Tibial nerve (tissue), 4 donors: ENCODE measurements at regions not wholly inside any gene's neighbourhood (a gene's known extent, or its start where the extent isn't known, plus 50 kb on each side); places are given as distances from the start of the nearest gene placed in this dataset.

ENCODE experiments used
- CTCF ChIP-seq, 5 experiments: fragments of 200-600 bp in 3 of 5; fragments of 450-650 bp in 2 of 5; sonication (generic) in 3 of 5; IDR thresholded peaks; one replicate each; pipeline ENCODE4 v1.5.1; 2016 to 2019; ENCODE audit warnings: antibody characterized with exemption in 5 of 5, mild to moderate bottlenecking in 3 of 5, moderate library complexity in 2 of 5
- EP300 ChIP-seq, 2 donors: sonication (generic); formaldehyde crosslinking; IDR thresholded peaks; one replicate each; pipeline ENCODE4 v1.6.1; 2017; ENCODE audit warnings: antibody characterized with exemption in 2 of 2, mild to moderate bottlenecking in 1 of 2
- POLR2A ChIP-seq, 2 donors: fragments of 450-650 bp; IDR thresholded peaks; one replicate each; pipeline ENCODE4 v1.6.1; 2017; ENCODE audit warnings: antibody characterized with exemption in 2 of 2, mild to moderate bottlenecking in 2 of 2, moderate library complexity in 2 of 2

- TF ChIP-seq POLR2A (IDR thresholded peaks at IDR 0.05) (no peak), CTCF (IDR thresholded peaks at IDR 0.05) (no peak), EP300 (IDR thresholded peaks at IDR 0.05) (no peak)
Measured at GRCh38 chr2:223221139-223221835, 169.3 kb downstream of the KCNE4 start.
